Mesendoderm (in vitro differentiated cells): ENCODE measurements at regions not wholly inside any gene's neighbourhood (a gene's known extent, or its start where the extent isn't known, plus 50 kb on each side); places are given as distances from the start of the nearest gene placed in this dataset.

Source experiments
- DNase-seq: peaks from one replicate; pipeline ENCODE4 v3.0.0; 2013
- H2AK5ac ChIP-seq: 2 replicates; pipeline ENCODE4 v1.6.1; 2013; ENCODE audit warnings: low read length, inconsistent platforms
- H2BK120ac ChIP-seq: 2 replicates; pipeline ENCODE4 v1.6.1; 2013; ENCODE audit warnings: low read depth, mild to moderate bottlenecking, low read length, moderate library complexity, mixed read lengths
- H2BK15ac ChIP-seq: replicated peaks from 2 replicates; pipeline ENCODE4 v1.6.1; 2013; ENCODE audit warnings: low read depth, mild to moderate bottlenecking, moderate library complexity
- H2BK5ac ChIP-seq: 2 replicates; pipeline ENCODE4 v1.6.1; 2013; ENCODE audit warnings: low read length, inconsistent platforms
- H3K18ac ChIP-seq: 2 replicates; pipeline ENCODE4 v1.6.1; 2013; ENCODE audit warnings: mild to moderate bottlenecking, low read length, mixed read lengths
- H3K23ac ChIP-seq: one replicate; pipeline ENCODE4 v1.6.1; 2013; ENCODE audit warnings: low read length
- H3K27ac ChIP-seq: 2 replicates; pipeline ENCODE4 v1.5.1; 2013; ENCODE audit warnings: low read depth, mild to moderate bottlenecking, inconsistent platforms, low read length, moderate library complexity
- H3K27me3 ChIP-seq: 2 replicates; pipeline ENCODE4 v1.6.1; 2013; ENCODE audit warnings: low read length, control low read depth, mild to moderate bottlenecking, inconsistent platforms; ENCODE audit not compliant: insufficient read depth, poor library complexity
- H3K36me3 ChIP-seq: 2 replicates; pipeline ENCODE4 v1.6.1; 2013; ENCODE audit warnings: low read length, inconsistent platforms; ENCODE audit not compliant: control insufficient read depth, insufficient read depth
- H3K4ac ChIP-seq: one replicate; pipeline ENCODE4 v1.6.1; 2013; ENCODE audit warnings: low read depth, mild to moderate bottlenecking, low read length, moderate library complexity
- H3K4me1 ChIP-seq: 2 replicates; pipeline ENCODE4 v1.6.1; 2013; ENCODE audit warnings: low read depth, low read length, inconsistent platforms; ENCODE audit not compliant: control insufficient read depth
- H3K4me2 ChIP-seq: 2 replicates; pipeline ENCODE4 v1.6.1; 2013; ENCODE audit warnings: low read length
- H3K4me3 ChIP-seq: 2 replicates; pipeline ENCODE4 v1.5.1; 2013; ENCODE audit warnings: mild to moderate bottlenecking, low read length
- H3K56ac ChIP-seq: one replicate; pipeline ENCODE4 v1.6.1; 2013; ENCODE audit warnings: low read length
- H3K79me1 ChIP-seq: 2 replicates; pipeline ENCODE4 v1.6.1; 2013; ENCODE audit warnings: low read length, inconsistent platforms
- H3K79me2 ChIP-seq: 2 replicates; pipeline ENCODE4 v1.6.1; 2013; ENCODE audit warnings: mild to moderate bottlenecking, low read length; ENCODE audit not compliant: control insufficient read depth, insufficient read depth
- H3K9ac ChIP-seq: 2 replicates; pipeline ENCODE4 v1.6.1; 2013; ENCODE audit warnings: low read length, inconsistent platforms
- H4K5ac ChIP-seq: one replicate; pipeline ENCODE4 v1.6.1; 2013; ENCODE audit warnings: low read length
- H4K8ac ChIP-seq: one replicate; pipeline ENCODE4 v1.6.1; 2013; ENCODE audit warnings: low read depth, mild to moderate bottlenecking, control low read depth, low read length, moderate library complexity
- WGBS: extraction: QIAGEN DNeasy Blood & Tissue Kit; methylation state at CpG from one replicate; pipeline ENCODE4 v1.1.7; 2013; ENCODE audit warnings: low lambda C conversion rate, missing lambda C conversion rate; ENCODE audit not compliant: insufficient coverage; ENCODE audit errors: extremely low coverage; 5-methylcytosine and 5-hydroxymethylcytosine counted together

DNA sequence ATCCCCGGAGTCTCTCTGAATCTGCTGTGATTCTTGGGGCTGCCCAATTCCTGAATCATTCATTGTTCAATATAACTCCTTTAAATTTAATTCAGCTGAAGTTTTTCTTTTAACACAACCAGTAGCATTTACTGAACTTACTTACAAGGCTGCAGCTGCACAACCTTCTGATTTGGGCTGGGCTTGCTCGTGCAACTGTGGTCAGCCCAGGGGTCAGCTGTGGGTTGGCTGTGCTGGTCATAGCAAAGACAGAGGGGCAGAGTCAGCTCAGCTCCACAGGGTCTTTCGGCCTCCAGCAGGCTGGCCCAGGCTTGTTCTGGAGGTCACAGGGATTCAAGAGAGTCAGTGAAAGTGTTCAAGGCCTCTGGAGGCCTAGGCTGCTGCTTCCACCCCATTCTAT, 186.1 kb downstream of the MATN1 start:
- Histone ChIP-seq H3K18ac (no peak overlapping the region), H3K4ac (no peak overlapping the region), H2BK15ac (no peak overlapping the region), H3K79me1 (no peaks in the 10 kb centered on the region), H3K4me1 (no peaks in the 10 kb centered on the region), H3K4me2 (no peak overlapping the region), H3K9ac (no peak overlapping the region), H3K79me2 (no peaks in the 10 kb centered on the region), H3K4me3 (no peak overlapping the region), H2BK5ac (no peak overlapping the region), H2AK5ac (no peak overlapping the region), H3K27ac (no peak overlapping the region), H3K23ac (no peak overlapping the region), H4K8ac (no peak overlapping the region), H4K5ac (no peak overlapping the region), H3K56ac (no peak overlapping the region), H2BK120ac (no peak overlapping the region), H3K27me3 (no peaks in the 10 kb centered on the region), H3K36me3 (no peaks in the 10 kb centered on the region)
- DNase-seq, result no peak
- WGBS, result no CpG with 5 or more reads among the region's 3 CpGs

- H3K4me1 ChIP-seq, result no peaks in the 10 kb centered on the region
- no peak overlapping the region for H3K27ac ChIP-seq
- no peaks in the 10 kb centered on the region for H3K79me2 ChIP-seq
- H3K4ac ChIP-seq, result no peak overlapping the region
- H3K18ac ChIP-seq, result no peak overlapping the region
- no peak overlapping the region for H4K8ac ChIP-seq
- H2BK120ac ChIP-seq, result no peak overlapping the region
- no peaks in the 10 kb centered on the region for H3K79me1 ChIP-seq
- H3K27me3 ChIP-seq, result no peaks in the 10 kb centered on the region
- no peak overlapping the region for H2BK5ac ChIP-seq
- H3K4me2 ChIP-seq, result no peak overlapping the region
- H2BK15ac ChIP-seq, result no peak overlapping the region
- no peak overlapping the region for H3K9ac ChIP-seq
- H3K23ac ChIP-seq, result no peak overlapping the region
- no peak overlapping the region for H3K56ac ChIP-seq
- no peak for DNase-seq
- no CpG with 5 or more reads among the region's 9 CpGs for WGBS
- H4K5ac ChIP-seq, result no peak overlapping the region
- no peak overlapping the region for H3K4me3 ChIP-seq
- H3K36me3 ChIP-seq, result no peaks in the 10 kb centered on the region
- H2AK5ac ChIP-seq, result no peak overlapping the region
These were observed 186.9 kb downstream of the MATN1 start for GRCh38 chr1:30536530-30536929.

DNA sequence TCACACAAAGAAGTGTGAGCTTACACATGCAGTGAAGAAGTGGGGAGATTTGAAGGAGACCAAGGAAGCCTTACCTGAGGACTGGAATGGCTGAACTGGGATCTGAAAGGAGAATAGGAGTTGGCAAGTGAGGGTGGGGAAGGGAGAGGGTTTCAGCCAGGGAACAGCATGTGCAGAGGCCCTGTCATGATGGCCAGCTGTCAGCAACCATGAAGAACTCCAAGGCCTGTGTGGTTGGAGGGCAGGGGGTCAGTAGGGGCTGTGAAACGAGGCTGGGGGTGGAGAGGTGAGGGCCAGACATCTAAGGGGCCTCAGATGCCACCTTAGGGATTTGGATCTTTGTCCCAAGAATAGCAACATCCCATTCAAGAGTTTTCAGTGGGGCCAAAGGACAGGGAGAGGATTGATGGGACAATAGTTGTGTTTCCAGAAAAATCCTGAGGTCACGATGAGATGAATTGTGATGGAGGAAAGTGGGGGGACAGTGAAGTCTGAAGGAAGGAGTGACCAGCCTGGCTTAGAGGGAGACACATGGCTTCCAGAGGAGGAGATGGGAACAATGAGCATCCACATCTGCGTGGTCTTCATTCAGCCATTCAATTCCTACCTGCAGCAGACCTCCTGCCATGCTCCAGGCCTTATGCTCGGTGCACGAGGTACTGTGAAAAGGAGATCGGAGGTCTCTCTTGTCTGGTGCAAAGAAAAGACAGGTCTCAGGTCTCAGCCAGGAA, 187.6 kb downstream of the MATN1 start:
- H3K4me2 ChIP-seq, result no peak overlapping the region
- no peak overlapping the region for H2AK5ac ChIP-seq
- no peak overlapping the region for H3K9ac ChIP-seq
- no peak overlapping the region for H2BK120ac ChIP-seq
- H3K4ac ChIP-seq, result no peak overlapping the region
- H4K8ac ChIP-seq, result no peak overlapping the region
- no peaks in the 10 kb centered on the region for H3K79me2 ChIP-seq
- H3K79me1 ChIP-seq, result no peaks in the 10 kb centered on the region
- H3K56ac ChIP-seq, result no peak overlapping the region
- no peaks in the 10 kb centered on the region for H3K4me1 ChIP-seq
- no peak overlapping the region for H4K5ac ChIP-seq
- no peaks in the 10 kb centered on the region for H3K27me3 ChIP-seq
- no CpG with 5 or more reads among the region's 6 CpGs for WGBS
- H3K18ac ChIP-seq, result no peak overlapping the region
- no peak overlapping the region for H2BK5ac ChIP-seq
- no peaks in the 10 kb centered on the region for H3K36me3 ChIP-seq
- no peak overlapping the region for H3K27ac ChIP-seq
- no peak overlapping the region for H3K4me3 ChIP-seq
- DNase-seq, result no peak
- no peak overlapping the region for H3K23ac ChIP-seq
- no peak overlapping the region for H2BK15ac ChIP-seq

- Histone ChIP-seq H4K8ac (no peak overlapping the region), H3K27me3 (no peaks in the 10 kb centered on the region), H2AK5ac (no peak overlapping the region), H3K4me3 (no peak overlapping the region), H3K36me3 (no peaks in the 10 kb centered on the region), H2BK15ac (no peak overlapping the region), H3K9ac (no peak overlapping the region), H3K27ac (no peak overlapping the region), H2BK120ac (no peak overlapping the region), H3K79me1 (no peaks in the 10 kb centered on the region), H3K4me1 (no peaks in the 10 kb centered on the region), H2BK5ac (no peak overlapping the region), H3K4me2 (no peak overlapping the region), H3K18ac (no peak overlapping the region), H3K23ac (no peak overlapping the region), H3K79me2 (no peaks in the 10 kb centered on the region), H4K5ac (no peak overlapping the region), H3K56ac (no peak overlapping the region), H3K4ac (no peak overlapping the region)
- DNase-seq, result no peak
- WGBS, result no CpG with 5 or more reads among the region's 3 CpGs
These were observed 188.8 kb downstream of the MATN1 start for GRCh38 chr1:30534551-30534940.

- Histone ChIP-seq H3K36me3 (no peaks in the 10 kb centered on the region), H4K8ac (no peak overlapping the region), H2BK120ac (no peak overlapping the region), H3K79me1 (no peaks in the 10 kb centered on the region), H3K23ac (no peak overlapping the region), H3K79me2 (no peaks in the 10 kb centered on the region), H3K27me3 (no peaks in the 10 kb centered on the region), H3K9ac (no peak overlapping the region), H2BK5ac (no peak overlapping the region), H3K4ac (no peak overlapping the region), H2AK5ac (no peak overlapping the region), H4K5ac (no peak overlapping the region), H3K27ac (no peak overlapping the region), H3K4me2 (no peak overlapping the region), H3K56ac (no peak overlapping the region), H2BK15ac (no peak overlapping the region), H3K18ac (no peak overlapping the region), H3K4me1 (no peaks in the 10 kb centered on the region), H3K4me3 (no peak overlapping the region)
- WGBS, result no CpG with 5 or more reads among the region's 6 CpGs
- DNase-seq, result no peak
These were observed 189.4 kb downstream of the MATN1 start for GRCh38 chr1:30533796-30534550.
